GM12891 (cell line): ENCODE measurements at regions not wholly inside any gene's neighbourhood (a gene's known extent, or its start where the extent isn't known, plus 50 kb on each side); places are given as distances from the start of the nearest gene placed in this dataset.

Experiments
- POLR2A ChIP-seq: IDR thresholded peaks from 2 replicates; pipeline ENCODE4 v1.6.1; 2011; ENCODE audit warnings: low read depth, low read length, control low read depth
- POLR2AphosphoS5 ChIP-seq: IDR thresholded peaks from 2 replicates; pipeline ENCODE4 v1.6.1; 2011; ENCODE audit warnings: low read depth, low read length, control low read depth
- POU2F2 ChIP-seq: IDR thresholded peaks from 2 replicates; pipeline ENCODE4 v1.6.1; 2011; ENCODE audit warnings: low read depth, mild to moderate bottlenecking, control low read depth, low read length, moderate library complexity
- TAF1 ChIP-seq: IDR thresholded peaks from 2 replicates; pipeline ENCODE4 v1.6.1; 2011; ENCODE audit warnings: low read depth, low read length, control low read depth

- TF ChIP-seq POLR2A (no peak), POLR2AphosphoS5 (no peak), TAF1 (no peak), POU2F2 (no peak)
Observed at GRCh38 chr18:76618721-76619120, 123.7 kb upstream of the ZNF516 start.
